GM23338 (cell line): ENCODE measurements at regions not wholly inside any gene's neighbourhood (a gene's known extent, or its start where the extent isn't known, plus 50 kb on each side); places are given as distances from the start of the nearest gene placed in this dataset.

Experiments used
- ATAC-seq: fragments of 200-7000 bp; cut with Tn5 transposase; 3 replicates; pipeline ENCODE4 v1.9.1; 2020
- DNase-seq: peaks from one replicate; pipeline ENCODE4 v3.0.0-alpha.2; 2015; ENCODE audit warnings: low spot score
- H2AFZ ChIP-seq: fragments of 200-600 bp; sonication (generic); 2 replicates; pipeline ENCODE4 v1.8.0; 2016; ENCODE audit warnings: antibody characterized with exemption, mild to moderate bottlenecking, moderate library complexity
- H3F3A ChIP-seq: fragments of 200-600 bp; sonication (generic); replicated peaks from 2 replicates; pipeline ENCODE4 v1.8.0; 2017; ENCODE audit warnings: antibody characterized with exemption, mixed run types, low read depth
- H3K27ac ChIP-seq: fragments of 200-600 bp; sonication (generic); 2 replicates; pipeline ENCODE4 v1.6.1; 2016; ENCODE audit warnings: low read depth
- H3K27me3 ChIP-seq: fragments of 200-600 bp; sonication (generic); 2 replicates; pipeline ENCODE4 v1.8.0; 2016; ENCODE audit warnings: mild to moderate bottlenecking, mixed run types, moderate library complexity; ENCODE audit not compliant: insufficient read depth
- H3K36me3 ChIP-seq: fragments of 200-600 bp; sonication (generic); 2 replicates; pipeline ENCODE4 v1.8.0; 2016; ENCODE audit warnings: mild to moderate bottlenecking; ENCODE audit not compliant: insufficient read depth
- H3K4me1 ChIP-seq: fragments of 200-600 bp; sonication (generic); 2 replicates; pipeline ENCODE4 v1.8.0; 2016; ENCODE audit warnings: mild to moderate bottlenecking, moderate library complexity; ENCODE audit not compliant: insufficient read depth
- H3K4me2 ChIP-seq: fragments of 200-600 bp; sonication (generic); 2 replicates; pipeline ENCODE4 v1.7.1; 2017; ENCODE audit warnings: mixed run types
- H3K4me3 ChIP-seq: fragments of 200-600 bp; sonication (generic); 2 replicates; pipeline ENCODE4 v1.6.1; 2016; ENCODE audit warnings: mixed run types
- H3K79me2 ChIP-seq: fragments of 200-600 bp; sonication (generic); replicated peaks from 2 replicates; pipeline ENCODE4 v1.8.0; 2017; ENCODE audit warnings: mild to moderate bottlenecking; ENCODE audit not compliant: insufficient read depth
- H3K9me2 ChIP-seq: fragments of 200-600 bp; sonication (generic); 2 replicates; pipeline ENCODE4 v1.8.0; 2017; ENCODE audit not compliant: insufficient read depth
- H4K20me1 ChIP-seq: fragments of 200-600 bp; sonication (generic); replicated peaks from 2 replicates; pipeline ENCODE4 v1.8.0; 2017; ENCODE audit warnings: mild to moderate bottlenecking; ENCODE audit not compliant: insufficient read depth
- H3K27ac Mint-ChIP-seq: 2 replicates; pipeline ENCODE4 v1.8.0; 2020; ENCODE audit warnings: inconsistent platforms, mild to moderate bottlenecking, moderate library complexity, mixed read lengths
- H3K27me3 Mint-ChIP-seq: 3 replicates; pipeline ENCODE4 v1.8.0; 2022; ENCODE audit warnings: low read depth, mild to moderate bottlenecking, moderate library complexity, mixed read lengths, inconsistent platforms; ENCODE audit not compliant: insufficient read depth, poor library complexity
- H3K36me3 Mint-ChIP-seq: 3 replicates; pipeline ENCODE4 v1.8.0; 2021; ENCODE audit warnings: low read depth, mild to moderate bottlenecking, inconsistent platforms, moderate library complexity, mixed read lengths
- H3K4me1 Mint-ChIP-seq: 3 replicates; pipeline ENCODE4 v1.8.0; 2020; ENCODE audit warnings: mild to moderate bottlenecking, inconsistent platforms, mixed read lengths
- H3K4me3 Mint-ChIP-seq: 3 replicates; pipeline ENCODE4 v1.8.0; 2021; ENCODE audit warnings: moderate library complexity, mild to moderate bottlenecking, inconsistent platforms, mixed read lengths
- H3K9me3 Mint-ChIP-seq: 3 replicates; pipeline ENCODE4 v1.8.0; 2020; ENCODE audit warnings: moderate library complexity, mild to moderate bottlenecking, inconsistent platforms, mixed read lengths
- EZH2 ChIP-seq: fragments of 200-600 bp; sonication (generic); IDR thresholded peaks from one replicate; pipeline ENCODE4 v1.8.0; 2017; ENCODE audit warnings: antibody characterized with exemption, mild to moderate bottlenecking, low read depth; ENCODE audit not compliant: unreplicated experiment
- EZH2phosphoT487 ChIP-seq: fragments of 200-600 bp; sonication (generic); IDR thresholded peaks from one replicate; pipeline ENCODE4 v1.8.1; 2018; ENCODE audit warnings: antibody characterized with exemption; ENCODE audit not compliant: unreplicated experiment
- JUNB ChIP-seq: IDR thresholded peaks from one replicate; pipeline ENCODE4 v1.6.1; 2016; ENCODE audit warnings: antibody characterized with exemption; ENCODE audit not compliant: unreplicated experiment
- NANOG ChIP-seq: IDR thresholded peaks from 2 replicates; pipeline ENCODE4 v1.6.1; 2016; ENCODE audit warnings: antibody characterized with exemption, borderline replicate concordance
- ZNF462 ChIP-seq: fragments of 250-450 bp; sonication (Bioruptor Pico); IDR thresholded peaks from 2 replicates; pipeline ENCODE4 v1.5.0; 2020; ENCODE audit warnings: mild to moderate bottlenecking, moderate library complexity
- TF ChIP-seq, protein P1 (sequence below), 2 experiments: fragments of 200-600 bp in 1 of 2; sonication (generic) in 1 of 2; conservative IDR thresholded peaks; 2 replicates each; pipeline versions ENCODE4 v1.5.1 to v1.6.1; 2016 to 2017; ENCODE audit warnings: antibody characterized with exemption in 2 of 2, low read depth in 2 of 2, mild to moderate bottlenecking in 2 of 2, moderate library complexity in 1 of 2
- TF ChIP-seq, protein P2 (sequence below): IDR thresholded peaks from one replicate; pipeline ENCODE4 v1.6.1; 2018; ENCODE audit warnings: antibody characterized with exemption; ENCODE audit not compliant: unreplicated experiment

GRCh38 chrX:21255032-21255618, 119.1 kb upstream of the CNKSR2 start (continued):
- no peak for TF ChIP-seq ZNF462 (CRISPR knock-in tag)

GRCh38 chrX:21266949-21267348, 107.3 kb upstream of the CNKSR2 start:
- Mint-ChIP-seq H3K36me3 (peaks cover 3% of the 10 kb centered on the region; the same call in 2 of the 3 replicates), H3K27ac (no peak overlapping the region)
- no peak for ATAC-seq

More at GRCh38 chrX:21266949-21267348, 107.3 kb upstream of the CNKSR2 start:
- H3K9me2 ChIP-seq, result no peaks in the 10 kb centered on the region
- H3F3A ChIP-seq, result no peaks in the 10 kb centered on the region
- no peak overlapping the region for H3K4me3 ChIP-seq
- no peak overlapping the region for H3K4me2 ChIP-seq
- no peaks in the 10 kb centered on the region for H3K4me1 ChIP-seq
- H3K27ac ChIP-seq, result no peak overlapping the region
- H4K20me1 ChIP-seq, result no peaks in the 10 kb centered on the region
- no peak for DNase-seq
- Mint-ChIP-seq H3K4me1 (no peaks in the 10 kb centered on the region; the same call in 2 of the 3 replicates), H3K9me3 (0 out of 3 replicates have a peak, but pooled peaks cover 4% of the 10 kb centered on the region), H3K27me3 (no peaks in the 10 kb centered on the region), H3K4me3 (no peak overlapping the region)
- H3K79me2 ChIP-seq, result no peaks in the 10 kb centered on the region
- TF ChIP-seq JUNB (no peak), EZH2 (no peak), EZH2phosphoT487 (no peak), NANOG (no peak)
- TF ChIP-seq, protein P1, sequence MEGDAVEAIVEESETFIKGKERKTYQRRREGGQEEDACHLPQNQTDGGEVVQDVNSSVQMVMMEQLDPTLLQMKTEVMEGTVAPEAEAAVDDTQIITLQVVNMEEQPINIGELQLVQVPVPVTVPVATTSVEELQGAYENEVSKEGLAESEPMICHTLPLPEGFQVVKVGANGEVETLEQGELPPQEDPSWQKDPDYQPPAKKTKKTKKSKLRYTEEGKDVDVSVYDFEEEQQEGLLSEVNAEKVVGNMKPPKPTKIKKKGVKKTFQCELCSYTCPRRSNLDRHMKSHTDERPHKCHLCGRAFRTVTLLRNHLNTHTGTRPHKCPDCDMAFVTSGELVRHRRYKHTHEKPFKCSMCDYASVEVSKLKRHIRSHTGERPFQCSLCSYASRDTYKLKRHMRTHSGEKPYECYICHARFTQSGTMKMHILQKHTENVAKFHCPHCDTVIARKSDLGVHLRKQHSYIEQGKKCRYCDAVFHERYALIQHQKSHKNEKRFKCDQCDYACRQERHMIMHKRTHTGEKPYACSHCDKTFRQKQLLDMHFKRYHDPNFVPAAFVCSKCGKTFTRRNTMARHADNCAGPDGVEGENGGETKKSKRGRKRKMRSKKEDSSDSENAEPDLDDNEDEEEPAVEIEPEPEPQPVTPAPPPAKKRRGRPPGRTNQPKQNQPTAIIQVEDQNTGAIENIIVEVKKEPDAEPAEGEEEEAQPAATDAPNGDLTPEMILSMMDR (conservative IDR thresholded peaks at IDR 0.05; ENCODE audit: low read depth in 2 of 2), result no peak
- TF ChIP-seq, protein P2, sequence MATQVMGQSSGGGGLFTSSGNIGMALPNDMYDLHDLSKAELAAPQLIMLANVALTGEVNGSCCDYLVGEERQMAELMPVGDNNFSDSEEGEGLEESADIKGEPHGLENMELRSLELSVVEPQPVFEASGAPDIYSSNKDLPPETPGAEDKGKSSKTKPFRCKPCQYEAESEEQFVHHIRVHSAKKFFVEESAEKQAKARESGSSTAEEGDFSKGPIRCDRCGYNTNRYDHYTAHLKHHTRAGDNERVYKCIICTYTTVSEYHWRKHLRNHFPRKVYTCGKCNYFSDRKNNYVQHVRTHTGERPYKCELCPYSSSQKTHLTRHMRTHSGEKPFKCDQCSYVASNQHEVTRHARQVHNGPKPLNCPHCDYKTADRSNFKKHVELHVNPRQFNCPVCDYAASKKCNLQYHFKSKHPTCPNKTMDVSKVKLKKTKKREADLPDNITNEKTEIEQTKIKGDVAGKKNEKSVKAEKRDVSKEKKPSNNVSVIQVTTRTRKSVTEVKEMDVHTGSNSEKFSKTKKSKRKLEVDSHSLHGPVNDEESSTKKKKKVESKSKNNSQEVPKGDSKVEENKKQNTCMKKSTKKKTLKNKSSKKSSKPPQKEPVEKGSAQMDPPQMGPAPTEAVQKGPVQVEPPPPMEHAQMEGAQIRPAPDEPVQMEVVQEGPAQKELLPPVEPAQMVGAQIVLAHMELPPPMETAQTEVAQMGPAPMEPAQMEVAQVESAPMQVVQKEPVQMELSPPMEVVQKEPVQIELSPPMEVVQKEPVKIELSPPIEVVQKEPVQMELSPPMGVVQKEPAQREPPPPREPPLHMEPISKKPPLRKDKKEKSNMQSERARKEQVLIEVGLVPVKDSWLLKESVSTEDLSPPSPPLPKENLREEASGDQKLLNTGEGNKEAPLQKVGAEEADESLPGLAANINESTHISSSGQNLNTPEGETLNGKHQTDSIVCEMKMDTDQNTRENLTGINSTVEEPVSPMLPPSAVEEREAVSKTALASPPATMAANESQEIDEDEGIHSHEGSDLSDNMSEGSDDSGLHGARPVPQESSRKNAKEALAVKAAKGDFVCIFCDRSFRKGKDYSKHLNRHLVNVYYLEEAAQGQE, result no peak
- H3K36me3 ChIP-seq, result no peaks in the 10 kb centered on the region
- H2AFZ ChIP-seq, result no peak overlapping the region
- no peaks in the 10 kb centered on the region for H3K27me3 ChIP-seq
